Neural cell (in vitro differentiated cells): ENCODE measurements at regions not wholly inside any gene's neighbourhood (a gene's known extent, or its start where the extent isn't known, plus 50 kb on each side); places are given as distances from the start of the nearest gene placed in this dataset.

Experiments used
- H2AFZ ChIP-seq: fragments of 200-600, 300-800 bp; sonication (generic), shearing (Covaris generic); 2 replicates; pipeline ENCODE4 v1.6.0; 2014; ENCODE audit warnings: low read depth, mild to moderate bottlenecking, antibody characterized with exemption, low read length, moderate library complexity
- H3F3A ChIP-seq: fragments of 200-600 bp; shearing (Covaris generic); 2 replicates; pipeline ENCODE4 v1.6.1; 2016; ENCODE audit warnings: mild to moderate bottlenecking, moderate library complexity, mixed read lengths, antibody characterized with exemption, low read length; ENCODE audit not compliant: insufficient read depth, poor library complexity, severe bottlenecking
- H3K27ac ChIP-seq: fragments of 200-600, 300-800 bp; sonication (generic), shearing (Covaris generic); 2 replicates; pipeline ENCODE4 v1.5.1; 2014; ENCODE audit warnings: mild to moderate bottlenecking, low read length, moderate library complexity
- H3K27me3 ChIP-seq: fragments of 300-800, 200-600 bp; sonication (generic), shearing (Covaris generic); 2 replicates; pipeline ENCODE4 v1.6.0; 2014; ENCODE audit warnings: mild to moderate bottlenecking, low read depth, low read length, moderate library complexity; ENCODE audit not compliant: insufficient read depth
- H3K36me3 ChIP-seq: fragments of 300-800, 200-600 bp; sonication (generic), shearing (Covaris generic); 2 replicates; pipeline ENCODE4 v1.5.1; 2014; ENCODE audit warnings: mild to moderate bottlenecking, antibody characterized with exemption, low read length, moderate library complexity; ENCODE audit not compliant: insufficient read depth
- H3K4me2 ChIP-seq: fragments of 300-800, 200-600 bp; sonication (generic), shearing (Covaris generic); 2 replicates; pipeline ENCODE4 v1.6.0; 2014; ENCODE audit warnings: mild to moderate bottlenecking, low read length
- H3K4me3 ChIP-seq: fragments of 300-800, 200-600 bp; sonication (generic), shearing (Covaris generic); 2 replicates; pipeline ENCODE4 v1.5.1; 2014; ENCODE audit warnings: mild to moderate bottlenecking, low read length, moderate library complexity
- H3K79me2 ChIP-seq: fragments of 200-600 bp; shearing (Covaris generic); replicated peaks from 2 replicates; pipeline ENCODE4 v1.6.0; 2014; ENCODE audit warnings: mild to moderate bottlenecking, low read length, moderate library complexity; ENCODE audit not compliant: insufficient read depth
- H3K9ac ChIP-seq: fragments of 300-800, 200-600 bp; sonication (generic), shearing (Covaris generic); 2 replicates; pipeline ENCODE4 v1.6.1; 2016; ENCODE audit warnings: mild to moderate bottlenecking, low read length, mixed read lengths
- H3K9me2 ChIP-seq: fragments of 200-600 bp; shearing (Covaris generic); 2 replicates; pipeline ENCODE4 v1.6.1; 2016; ENCODE audit warnings: mild to moderate bottlenecking, low read length, mixed read lengths; ENCODE audit not compliant: insufficient read depth
- H3K9me3 ChIP-seq: fragments of 200-600, 300-800 bp; sonication (generic), shearing (Covaris generic); 2 replicates; pipeline ENCODE4 v1.6.1; 2016; ENCODE audit warnings: mild to moderate bottlenecking, mixed run types, low read length, moderate library complexity, mixed read lengths
- H4K20me1 ChIP-seq: fragments of 200-600 bp; shearing (Covaris generic); 2 replicates; pipeline ENCODE4 v1.6.1; 2016; ENCODE audit warnings: mild to moderate bottlenecking, mixed run types; ENCODE audit not compliant: insufficient read depth
- EP300 ChIP-seq: fragments of 450-650 bp; conservative IDR thresholded peaks from 2 replicates; pipeline ENCODE4 v1.6.1; 2014; ENCODE audit warnings: antibody characterized with exemption, mild to moderate bottlenecking, moderate library complexity; ENCODE audit not compliant: poor library complexity, severe bottlenecking
- EZH2 ChIP-seq: fragments of 200-600, 300-800 bp; shearing (Covaris generic), sonication (generic); IDR thresholded peaks from 2 replicates; pipeline ENCODE4 v1.6.1; 2014; ENCODE audit warnings: antibody characterized with exemption, low read length, borderline replicate concordance, mild to moderate bottlenecking; ENCODE audit not compliant: insufficient read depth, poor library complexity, severe bottlenecking
- MXI1 ChIP-seq: fragments of 450-650 bp; conservative IDR thresholded peaks from 2 replicates; pipeline ENCODE4 v1.6.1; 2014; ENCODE audit warnings: antibody characterized with exemption, mild to moderate bottlenecking; ENCODE audit not compliant: poor library complexity, severe bottlenecking
- POLR2AphosphoS5 ChIP-seq: IDR thresholded peaks from 2 replicates; pipeline ENCODE4 v1.6.1; 2012
- RAD21 ChIP-seq: fragments of 450-650 bp; conservative IDR thresholded peaks from 2 replicates; pipeline ENCODE4 v1.6.1; 2014; ENCODE audit warnings: antibody characterized with exemption, mild to moderate bottlenecking, moderate library complexity
- REST ChIP-seq: IDR thresholded peaks from 2 replicates; pipeline ENCODE4 v1.6.1; 2012; ENCODE audit warnings: borderline replicate concordance
- SMC3 ChIP-seq: fragments of 450-650 bp; conservative IDR thresholded peaks from 2 replicates; pipeline ENCODE4 v1.6.1; 2014; ENCODE audit warnings: antibody characterized with exemption, mild to moderate bottlenecking, moderate library complexity; ENCODE audit not compliant: poor library complexity
- TAF1 ChIP-seq: IDR thresholded peaks from 2 replicates; pipeline ENCODE4 v1.6.1; 2012; ENCODE audit warnings: low read depth
- TF ChIP-seq, protein P1 (sequence below): fragments of 450-650 bp; IDR thresholded peaks from 2 replicates; pipeline ENCODE4 v1.5.1; 2014; ENCODE audit warnings: antibody characterized with exemption, mild to moderate bottlenecking, moderate library complexity; ENCODE audit not compliant: poor library complexity, severe bottlenecking

DNA sequence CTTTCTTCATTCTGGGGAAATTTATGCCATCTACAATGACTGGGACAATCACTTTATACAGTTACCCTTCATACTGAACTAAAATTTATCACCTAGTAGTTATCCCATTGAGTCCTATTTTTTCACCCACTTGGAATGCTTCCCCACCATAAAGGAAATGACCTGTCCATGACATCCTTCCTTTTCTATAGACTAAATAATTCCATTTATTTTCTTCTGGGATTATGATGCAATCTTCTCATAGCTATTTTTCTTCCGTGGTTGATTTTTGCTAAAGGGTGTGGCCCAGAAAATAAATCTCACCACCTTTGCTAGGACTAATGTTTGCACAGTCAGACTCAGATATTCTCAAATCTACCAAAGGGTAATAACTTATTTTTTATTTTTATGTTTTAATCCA is 186.1 kb upstream of the NRXN1 start:
- Histone ChIP-seq H2AFZ (no peak overlapping the region), H3K9me2 (no peaks in the 10 kb centered on the region), H3K4me2 (no peak overlapping the region), H3K9ac (no peak overlapping the region), H4K20me1 (no peaks in the 10 kb centered on the region), H3K36me3 (no peaks in the 10 kb centered on the region), H3K27me3 (no peaks in the 10 kb centered on the region), H3K4me3 (no peak overlapping the region), H3F3A (no peaks in the 10 kb centered on the region), H3K9me3 (no peaks in the 10 kb centered on the region), H3K79me2 (no peaks in the 10 kb centered on the region), H3K27ac (no peak overlapping the region)
- no peak for TF ChIP-seq TAF1
- no peak for TF ChIP-seq EZH2
- TF ChIP-seq SMC3: no peak
- no peak for TF ChIP-seq POLR2AphosphoS5
- TF ChIP-seq REST: no peak
- TF ChIP-seq RAD21: no peak
- no peak for TF ChIP-seq EP300
- TF ChIP-seq MXI1: no peak
- TF ChIP-seq, protein P1, sequence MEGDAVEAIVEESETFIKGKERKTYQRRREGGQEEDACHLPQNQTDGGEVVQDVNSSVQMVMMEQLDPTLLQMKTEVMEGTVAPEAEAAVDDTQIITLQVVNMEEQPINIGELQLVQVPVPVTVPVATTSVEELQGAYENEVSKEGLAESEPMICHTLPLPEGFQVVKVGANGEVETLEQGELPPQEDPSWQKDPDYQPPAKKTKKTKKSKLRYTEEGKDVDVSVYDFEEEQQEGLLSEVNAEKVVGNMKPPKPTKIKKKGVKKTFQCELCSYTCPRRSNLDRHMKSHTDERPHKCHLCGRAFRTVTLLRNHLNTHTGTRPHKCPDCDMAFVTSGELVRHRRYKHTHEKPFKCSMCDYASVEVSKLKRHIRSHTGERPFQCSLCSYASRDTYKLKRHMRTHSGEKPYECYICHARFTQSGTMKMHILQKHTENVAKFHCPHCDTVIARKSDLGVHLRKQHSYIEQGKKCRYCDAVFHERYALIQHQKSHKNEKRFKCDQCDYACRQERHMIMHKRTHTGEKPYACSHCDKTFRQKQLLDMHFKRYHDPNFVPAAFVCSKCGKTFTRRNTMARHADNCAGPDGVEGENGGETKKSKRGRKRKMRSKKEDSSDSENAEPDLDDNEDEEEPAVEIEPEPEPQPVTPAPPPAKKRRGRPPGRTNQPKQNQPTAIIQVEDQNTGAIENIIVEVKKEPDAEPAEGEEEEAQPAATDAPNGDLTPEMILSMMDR: no peak

- Histone ChIP-seq H3K9ac (no peak overlapping the region), H3K79me2 (no peaks in the 10 kb centered on the region), H3F3A (no peaks in the 10 kb centered on the region), H4K20me1 (no peaks in the 10 kb centered on the region), H3K4me2 (no peak overlapping the region), H3K36me3 (no peaks in the 10 kb centered on the region), H3K9me2 (no peaks in the 10 kb centered on the region), H3K27ac (no peak overlapping the region), H3K9me3 (no peaks in the 10 kb centered on the region), H3K4me3 (no peak overlapping the region), H3K27me3 (no peaks in the 10 kb centered on the region), H2AFZ (no peak overlapping the region)
- TF ChIP-seq TAF1: no peak
- TF ChIP-seq, protein P1: no peak
- TF ChIP-seq POLR2AphosphoS5: no peak
- no peak for TF ChIP-seq REST
- TF ChIP-seq SMC3: no peak
- no peak for TF ChIP-seq MXI1
- TF ChIP-seq EZH2: no peak
- TF ChIP-seq EP300: no peak
- no peak for TF ChIP-seq RAD21
These were observed 181.9 kb upstream of the NRXN1 start for GRCh38 chr2:51213826-51214225.
